ENCODE measurements at regions not wholly inside any gene's neighbourhood (a gene's known extent, or its start where the extent isn't known, plus 50 kb on each side); places are given as distances from the start of the nearest gene placed in this dataset.

GRCh38 chr22:25377699-25378098 is 158.3 kb downstream of the CRYBB2 start:
- no peak for TF ChIP-seq EZH2phosphoT487 (IDR thresholded peaks at IDR 0.05; ENCODE audit: borderline replicate concordance, low read depth, low read length)
- TF ChIP-seq, protein P1, sequence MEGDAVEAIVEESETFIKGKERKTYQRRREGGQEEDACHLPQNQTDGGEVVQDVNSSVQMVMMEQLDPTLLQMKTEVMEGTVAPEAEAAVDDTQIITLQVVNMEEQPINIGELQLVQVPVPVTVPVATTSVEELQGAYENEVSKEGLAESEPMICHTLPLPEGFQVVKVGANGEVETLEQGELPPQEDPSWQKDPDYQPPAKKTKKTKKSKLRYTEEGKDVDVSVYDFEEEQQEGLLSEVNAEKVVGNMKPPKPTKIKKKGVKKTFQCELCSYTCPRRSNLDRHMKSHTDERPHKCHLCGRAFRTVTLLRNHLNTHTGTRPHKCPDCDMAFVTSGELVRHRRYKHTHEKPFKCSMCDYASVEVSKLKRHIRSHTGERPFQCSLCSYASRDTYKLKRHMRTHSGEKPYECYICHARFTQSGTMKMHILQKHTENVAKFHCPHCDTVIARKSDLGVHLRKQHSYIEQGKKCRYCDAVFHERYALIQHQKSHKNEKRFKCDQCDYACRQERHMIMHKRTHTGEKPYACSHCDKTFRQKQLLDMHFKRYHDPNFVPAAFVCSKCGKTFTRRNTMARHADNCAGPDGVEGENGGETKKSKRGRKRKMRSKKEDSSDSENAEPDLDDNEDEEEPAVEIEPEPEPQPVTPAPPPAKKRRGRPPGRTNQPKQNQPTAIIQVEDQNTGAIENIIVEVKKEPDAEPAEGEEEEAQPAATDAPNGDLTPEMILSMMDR (conservative IDR thresholded peaks at IDR 0.05; ENCODE audit: low read length) = no peak
- Histone ChIP-seq H3K79me2 (ENCODE audit: insufficient read depth, low read depth, low read length) (no peaks in the 10 kb centered on the region), H3K36me3 (ENCODE audit: insufficient read depth, low read length) (peaks cover 35% of the 10 kb centered on the region), H3K4me1 (ENCODE audit: insufficient read depth, low read length, poor library complexity, severe bottlenecking) (no peaks in the 10 kb centered on the region), H3K9me3 (ENCODE audit: low read length) (no peaks in the 10 kb centered on the region), H3K4me2 (ENCODE audit: low read length) (no peak overlapping the region), H3K9me2 (ENCODE audit: insufficient read depth, low read length) (no peaks in the 10 kb centered on the region), H2AFZ (ENCODE audit: low read length) (no peak overlapping the region), H3K4me3 (ENCODE audit: low read depth, low read length, poor library complexity, severe bottlenecking) (no peak overlapping the region), H4K20me1 (ENCODE audit: insufficient read depth, low read length) (no peaks in the 10 kb centered on the region), H3K27ac (ENCODE audit: low read depth, low read length, poor library complexity, severe bottlenecking) (no peak overlapping the region)
- POLR2A ChIA-PET = no interaction called here
- CTCF ChIA-PET (ENCODE audit: unreplicated experiment) = no interaction called here
- intact Hi-C loops (cut with micrococcal nuclease; ENCODE audit: unreplicated experiment) = no loop called here
- no peak for DNase-seq (ENCODE audit: low spot score)
- no TSS peak for BruUV-seq (replicated peaks)

DNA sequence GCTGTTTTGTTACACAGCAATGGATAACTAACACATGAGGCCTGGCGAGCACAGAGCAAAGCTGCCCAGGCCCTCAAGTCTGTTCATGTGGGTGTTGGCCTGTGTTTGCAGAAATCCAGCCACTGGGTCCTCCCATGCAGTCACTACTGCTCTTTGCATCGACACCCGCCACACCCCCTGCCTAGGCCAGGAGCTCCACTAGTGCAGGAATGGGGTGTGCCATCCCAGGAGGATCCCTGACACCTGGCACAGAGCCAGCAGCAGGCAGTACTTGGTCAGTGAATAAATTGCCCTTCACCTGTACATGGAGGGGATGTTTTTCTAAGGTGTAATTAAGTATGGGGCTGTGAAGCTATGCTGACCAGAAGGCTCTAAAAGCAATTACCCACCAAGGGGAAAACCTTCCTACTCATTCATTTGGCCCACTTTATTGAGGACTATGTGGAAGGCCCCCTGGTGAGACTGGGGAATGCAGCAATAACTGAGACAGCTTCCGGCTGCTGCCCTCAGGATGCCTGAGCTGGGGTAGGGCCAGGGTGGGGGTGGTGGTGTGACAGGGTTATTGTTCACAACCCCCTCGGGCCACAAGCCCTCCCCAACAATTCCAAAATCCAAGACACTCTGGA is 160.8 kb downstream of the CRYBB2 start:
- Histone ChIP-seq H3K4me1 (ENCODE audit: insufficient read depth, low read length, poor library complexity, severe bottlenecking) (peaks cover 2% of the 10 kb centered on the region), H4K20me1 (ENCODE audit: insufficient read depth, low read length) (no peaks in the 10 kb centered on the region; the same call in 1 of the 2 replicates), H3K4me3 (ENCODE audit: low read depth, low read length, poor library complexity, severe bottlenecking) (no peak overlapping the region), H3K79me2 (ENCODE audit: insufficient read depth, low read depth, low read length) (no peaks in the 10 kb centered on the region), H3K9me3 (ENCODE audit: low read length) (no peaks in the 10 kb centered on the region), H3K36me3 (ENCODE audit: insufficient read depth, low read length) (peaks cover 35% of the 10 kb centered on the region), H3K4me2 (ENCODE audit: low read length) (no peak overlapping the region), H2AFZ (ENCODE audit: low read length) (no peak overlapping the region), H3K9me2 (ENCODE audit: insufficient read depth, low read length) (no peaks in the 10 kb centered on the region), H3K27ac (ENCODE audit: low read depth, low read length, poor library complexity, severe bottlenecking) (no peak overlapping the region)
- ChIA-PET CTCF (ENCODE audit: unreplicated experiment) (no interaction called here), POLR2A (interaction anchor here (1.2 kb wide), 1 partner anchor 22 kb away, joined by 3 read pairs; no protein-coding TSS in a partner anchor)
- TF ChIP-seq EZH2phosphoT487 (IDR thresholded peaks at IDR 0.05; ENCODE audit: borderline replicate concordance, low read depth, low read length) = no peak
- TF ChIP-seq, protein P1 (conservative IDR thresholded peaks at IDR 0.05; ENCODE audit: low read length) = no peak
- no peak for DNase-seq (ENCODE audit: low spot score)
- no TSS peak for BruUV-seq (replicated peaks)
- intact Hi-C loops (cut with micrococcal nuclease; ENCODE audit: unreplicated experiment) = no loop called here

DNA sequence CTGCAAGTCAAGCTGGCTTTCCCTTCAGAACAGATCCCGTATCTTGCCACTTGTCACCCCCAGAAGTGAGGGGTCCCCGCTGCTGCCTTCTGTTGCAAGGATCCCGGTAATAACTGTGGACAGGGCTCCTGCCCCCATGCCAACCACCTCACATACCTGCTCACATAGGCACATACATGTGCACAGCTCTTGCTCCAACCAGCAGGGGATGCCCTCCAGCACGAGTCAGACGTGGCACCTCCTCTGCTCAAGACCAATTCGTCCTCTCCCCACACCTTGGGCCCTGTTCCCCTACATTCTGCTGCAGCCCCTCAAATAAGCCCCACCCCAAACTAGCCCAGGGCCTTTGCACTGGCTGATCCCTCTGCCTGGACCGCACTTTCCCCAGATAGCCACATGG is 163.3 kb downstream of the CRYBB2 start:
- no peak for TF ChIP-seq EZH2phosphoT487 (IDR thresholded peaks at IDR 0.05; ENCODE audit: borderline replicate concordance, low read depth, low read length)
- TF ChIP-seq, protein P1 (conservative IDR thresholded peaks at IDR 0.05; ENCODE audit: low read length) = peak; percentile 30; the same call in 1 of the 2 replicates
- Histone ChIP-seq H3K4me3 (ENCODE audit: low read depth, low read length, poor library complexity, severe bottlenecking) (no peak overlapping the region), H3K4me2 (ENCODE audit: low read length) (no peak overlapping the region), H3K36me3 (ENCODE audit: insufficient read depth, low read length) (peaks cover 29% of the 10 kb centered on the region), H3K9me3 (ENCODE audit: low read length) (no peaks in the 10 kb centered on the region), H3K79me2 (ENCODE audit: insufficient read depth, low read depth, low read length) (peaks cover 6% of the 10 kb centered on the region; the same call in 1 of the 2 replicates), H4K20me1 (ENCODE audit: insufficient read depth, low read length) (peaks cover 3% of the 10 kb centered on the region), H3K27ac (ENCODE audit: low read depth, low read length, poor library complexity, severe bottlenecking) (no peak overlapping the region), H3K4me1 (ENCODE audit: insufficient read depth, low read length, poor library complexity, severe bottlenecking) (peaks cover 21% of the 10 kb centered on the region), H3K9me2 (ENCODE audit: insufficient read depth, low read length) (no peaks in the 10 kb centered on the region), H2AFZ (ENCODE audit: low read length) (no peak overlapping the region)
- BruUV-seq (replicated peaks) = no TSS peak
- intact Hi-C loops (cut with micrococcal nuclease; ENCODE audit: unreplicated experiment) = no loop called here
- CTCF ChIA-PET (ENCODE audit: unreplicated experiment) = no interaction called here
- POLR2A ChIA-PET = interaction anchor here (0.6 kb wide), 2 partner anchors 324 to 1150 kb away, joined by 3 read pairs; no protein-coding TSS in a partner anchor
- no peak for DNase-seq (ENCODE audit: low spot score)

Data from OCI-LY7 (cell line).